Peyer's patch (tissue), 4 donors: ENCODE measurements at regions not wholly inside any gene's neighbourhood (a gene's known extent, or its start where the extent isn't known, plus 50 kb on each side); places are given as distances from the start of the nearest gene placed in this dataset.

ENCODE experiments used
- CTCF ChIP-seq, 6 experiments: fragments of 450-650 bp in 4 of 6; fragments of 200-600 bp in 2 of 6; sonication (generic) in 1 of 6; IDR thresholded peaks; one replicate each; pipeline ENCODE4 v1.5.1; 2017 to 2019; ENCODE audit warnings: antibody characterized with exemption in 6 of 6, mild to moderate bottlenecking in 3 of 6, moderate library complexity in 1 of 6
- POLR2A ChIP-seq, 2 donors: fragments of 450-650 bp; IDR thresholded peaks; one replicate each; pipeline ENCODE4 v1.5.1; 2017; ENCODE audit warnings: antibody characterized with exemption in 2 of 2, mild to moderate bottlenecking in 2 of 2, moderate library complexity in 2 of 2

GRCh38 chr3:66140106-66140505 is 80.7 kb upstream of the SLC25A26 start:
- TF ChIP-seq CTCF (IDR thresholded peaks at IDR 0.05): no peak
- TF ChIP-seq POLR2A (IDR thresholded peaks at IDR 0.05): no peak
